ENCODE measurements at regions not wholly inside any gene's neighbourhood (a gene's known extent, or its start where the extent isn't known, plus 50 kb on each side); places are given as distances from the start of the nearest gene placed in this dataset.

DNA sequence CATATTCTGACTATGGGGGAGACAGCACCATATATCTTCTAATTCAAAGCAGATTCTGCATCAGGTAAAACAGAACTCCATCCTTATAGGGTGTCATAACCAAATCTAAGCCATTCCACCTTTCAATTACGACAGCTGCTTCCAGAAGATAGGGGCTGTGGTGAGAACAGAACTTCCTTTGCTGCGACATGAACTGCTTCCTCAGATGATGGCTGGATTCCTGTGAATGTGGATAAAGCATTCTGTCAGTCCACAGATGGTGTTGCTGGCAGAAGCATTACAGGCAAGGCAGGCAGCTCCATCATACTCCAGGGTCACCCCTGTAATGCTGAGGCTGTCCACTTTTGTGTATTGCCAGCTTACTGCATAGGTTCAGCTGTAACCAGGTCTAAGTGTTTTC is 122.0 kb downstream of the GPCPD1 start:
- Histone ChIP-seq H3K4me3 (replicated peaks in 1 of 4; ENCODE audit: control extremely low read depth in 1 of 4, insufficient read depth in 1 of 4, low read depth in 3 of 4, low read length in 4 of 4) (no peak overlapping the region), H3K4me2 (ENCODE audit: extremely low read depth, insufficient read depth, low read length) (no peak overlapping the region), H3K9ac (ENCODE audit: insufficient read depth, low read length) (no peak overlapping the region), H3K36me3 (ENCODE audit: control insufficient read depth, insufficient read depth, low read length) (no peaks in the 10 kb centered on the region), H4K20me1 (ENCODE audit: control insufficient read depth, extremely low read depth, insufficient read depth, low read length) (no peaks in the 10 kb centered on the region), H3K4me1 (ENCODE audit: control insufficient read depth, extremely low read depth, insufficient read depth, low read length) (no peaks in the 10 kb centered on the region), H3K79me2 (ENCODE audit: control insufficient read depth, insufficient read depth, low read length) (no peaks in the 10 kb centered on the region), H3K27ac (ENCODE audit: insufficient read depth, low read length) (no peak overlapping the region), H2AFZ (ENCODE audit: low read length) (no peak overlapping the region), H3K27me3 (ENCODE audit: control insufficient read depth, insufficient read depth, low read length) (peaks cover 7% of the 10 kb centered on the region), H3K9me3 (ENCODE audit: control insufficient read depth, insufficient read depth, low read depth, low read length) (no peaks in the 10 kb centered on the region)
- TF ChIP-seq EZH2 (IDR thresholded peaks at IDR 0.05; ENCODE audit: low read length, missing control alignments): no peak
- TF ChIP-seq, protein P1, sequence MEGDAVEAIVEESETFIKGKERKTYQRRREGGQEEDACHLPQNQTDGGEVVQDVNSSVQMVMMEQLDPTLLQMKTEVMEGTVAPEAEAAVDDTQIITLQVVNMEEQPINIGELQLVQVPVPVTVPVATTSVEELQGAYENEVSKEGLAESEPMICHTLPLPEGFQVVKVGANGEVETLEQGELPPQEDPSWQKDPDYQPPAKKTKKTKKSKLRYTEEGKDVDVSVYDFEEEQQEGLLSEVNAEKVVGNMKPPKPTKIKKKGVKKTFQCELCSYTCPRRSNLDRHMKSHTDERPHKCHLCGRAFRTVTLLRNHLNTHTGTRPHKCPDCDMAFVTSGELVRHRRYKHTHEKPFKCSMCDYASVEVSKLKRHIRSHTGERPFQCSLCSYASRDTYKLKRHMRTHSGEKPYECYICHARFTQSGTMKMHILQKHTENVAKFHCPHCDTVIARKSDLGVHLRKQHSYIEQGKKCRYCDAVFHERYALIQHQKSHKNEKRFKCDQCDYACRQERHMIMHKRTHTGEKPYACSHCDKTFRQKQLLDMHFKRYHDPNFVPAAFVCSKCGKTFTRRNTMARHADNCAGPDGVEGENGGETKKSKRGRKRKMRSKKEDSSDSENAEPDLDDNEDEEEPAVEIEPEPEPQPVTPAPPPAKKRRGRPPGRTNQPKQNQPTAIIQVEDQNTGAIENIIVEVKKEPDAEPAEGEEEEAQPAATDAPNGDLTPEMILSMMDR (conservative IDR thresholded peaks at IDR 0.05 in 1 of 2, IDR thresholded peaks at IDR 0.05 in 1 of 2; ENCODE audit: low read depth in 1 of 2, low read length in 2 of 2): no peak
- DNase-seq (ENCODE audit: low read depth in 2 of 2): no peak

- H3K27ac ChIP-seq (ENCODE audit: insufficient read depth, low read length): no peak overlapping the region
- H3K4me1 ChIP-seq (ENCODE audit: control insufficient read depth, extremely low read depth, insufficient read depth, low read length): no peaks in the 10 kb centered on the region
- H3K4me3 ChIP-seq (replicated peaks in 1 of 4; ENCODE audit: control extremely low read depth in 1 of 4, insufficient read depth in 1 of 4, low read depth in 3 of 4, low read length in 4 of 4): no peak overlapping the region
- TF ChIP-seq EZH2 (IDR thresholded peaks at IDR 0.05; ENCODE audit: low read length, missing control alignments): no peak
- TF ChIP-seq, protein P1 (conservative IDR thresholded peaks at IDR 0.05 in 1 of 2, IDR thresholded peaks at IDR 0.05 in 1 of 2; ENCODE audit: low read depth in 1 of 2, low read length in 2 of 2): no peak
- H3K36me3 ChIP-seq (ENCODE audit: control insufficient read depth, insufficient read depth, low read length): no peaks in the 10 kb centered on the region
- no peak overlapping the region for H2AFZ ChIP-seq (ENCODE audit: low read length)
- H3K4me2 ChIP-seq (ENCODE audit: extremely low read depth, insufficient read depth, low read length): no peak overlapping the region
- no peak for DNase-seq (ENCODE audit: low read depth in 2 of 2)
- no peak overlapping the region for H3K9ac ChIP-seq (ENCODE audit: insufficient read depth, low read length)
- peaks cover 7% of the 10 kb centered on the region for H3K27me3 ChIP-seq (ENCODE audit: control insufficient read depth, insufficient read depth, low read length)
- H3K9me3 ChIP-seq (ENCODE audit: control insufficient read depth, insufficient read depth, low read depth, low read length): no peaks in the 10 kb centered on the region
- H4K20me1 ChIP-seq (ENCODE audit: control insufficient read depth, extremely low read depth, insufficient read depth, low read length): no peaks in the 10 kb centered on the region
- H3K79me2 ChIP-seq (ENCODE audit: control insufficient read depth, insufficient read depth, low read length): no peaks in the 10 kb centered on the region
Measured at GRCh38 chr20:5486377-5487054, 124.3 kb downstream of the GPCPD1 start.

DNA sequence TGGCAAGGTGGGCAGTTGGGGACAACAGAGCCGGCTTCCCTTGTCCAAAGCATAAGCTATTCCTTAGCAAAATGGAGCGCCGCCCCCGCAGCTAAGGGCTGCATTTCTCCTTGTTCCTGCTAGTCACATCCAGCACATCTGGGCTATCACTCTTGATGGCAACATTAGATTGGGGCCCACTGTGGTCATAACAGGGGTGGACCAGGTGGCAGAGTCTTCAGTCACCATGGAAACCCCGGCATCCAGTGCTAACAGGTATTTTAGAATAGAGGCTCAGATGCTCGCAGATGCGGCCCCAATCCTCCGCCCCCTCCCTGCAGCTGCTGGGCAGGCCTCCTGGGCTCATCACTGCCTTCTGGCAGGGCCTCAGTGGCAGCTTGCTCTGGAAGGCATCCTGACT is 125.9 kb downstream of the GPCPD1 start:
- Histone ChIP-seq H3K36me3 (ENCODE audit: control insufficient read depth, insufficient read depth, low read length) (no peaks in the 10 kb centered on the region), H3K4me1 (ENCODE audit: control insufficient read depth, extremely low read depth, insufficient read depth, low read length) (no peaks in the 10 kb centered on the region), H3K9me3 (ENCODE audit: control insufficient read depth, insufficient read depth, low read depth, low read length) (no peaks in the 10 kb centered on the region), H3K27ac (ENCODE audit: insufficient read depth, low read length) (no peak overlapping the region), H3K79me2 (ENCODE audit: control insufficient read depth, insufficient read depth, low read length) (no peaks in the 10 kb centered on the region), H3K4me2 (ENCODE audit: extremely low read depth, insufficient read depth, low read length) (no peak overlapping the region), H4K20me1 (ENCODE audit: control insufficient read depth, extremely low read depth, insufficient read depth, low read length) (no peaks in the 10 kb centered on the region), H3K4me3 (replicated peaks in 1 of 4; ENCODE audit: control extremely low read depth in 1 of 4, insufficient read depth in 1 of 4, low read depth in 3 of 4, low read length in 4 of 4) (no peak overlapping the region), H2AFZ (ENCODE audit: low read length) (no peak overlapping the region), H3K9ac (ENCODE audit: insufficient read depth, low read length) (no peak overlapping the region), H3K27me3 (ENCODE audit: control insufficient read depth, insufficient read depth, low read length) (peaks cover 7% of the 10 kb centered on the region)
- TF ChIP-seq EZH2 (IDR thresholded peaks at IDR 0.05; ENCODE audit: low read length, missing control alignments): no peak
- TF ChIP-seq, protein P1 (conservative IDR thresholded peaks at IDR 0.05 in 1 of 2, IDR thresholded peaks at IDR 0.05 in 1 of 2; ENCODE audit: low read depth in 1 of 2, low read length in 2 of 2): no peak
- no peak for DNase-seq (ENCODE audit: low read depth in 2 of 2)
